ENCODE measurements at regions not wholly inside any gene's neighbourhood (a gene's known extent, or its start where the extent isn't known, plus 50 kb on each side); places are given as distances from the start of the nearest gene placed in this dataset.

- Histone ChIP-seq H3K27ac (ENCODE audit: low read length) (no peak overlapping the region), H3K4me1 (ENCODE audit: low read length) (no peaks in the 10 kb centered on the region), H3K9ac (ENCODE audit: low read length) (no peak overlapping the region), H3K79me2 (ENCODE audit: low read length) (no peaks in the 10 kb centered on the region), H3K36me3 (replicated peaks; ENCODE audit: low read depth, low read length) (no peaks in the 10 kb centered on the region), H3K27me3 (ENCODE audit: low read depth, low read length) (no peaks in the 10 kb centered on the region), H3K4me3 (ENCODE audit: low read length) (no peak overlapping the region), H3K4me2 (ENCODE audit: low read length) (no peak overlapping the region), H3K9me3 (ENCODE audit: insufficient read depth, low read length) (no peaks in the 10 kb centered on the region), H2AFZ (ENCODE audit: low read depth, low read length) (no peak overlapping the region), H4K20me1 (ENCODE audit: insufficient read depth, low read length) (no peaks in the 10 kb centered on the region)
- TF ChIP-seq EZH2phosphoT487 (IDR thresholded peaks at IDR 0.05; ENCODE audit: low read depth): no peak
- TF ChIP-seq, protein P1, sequence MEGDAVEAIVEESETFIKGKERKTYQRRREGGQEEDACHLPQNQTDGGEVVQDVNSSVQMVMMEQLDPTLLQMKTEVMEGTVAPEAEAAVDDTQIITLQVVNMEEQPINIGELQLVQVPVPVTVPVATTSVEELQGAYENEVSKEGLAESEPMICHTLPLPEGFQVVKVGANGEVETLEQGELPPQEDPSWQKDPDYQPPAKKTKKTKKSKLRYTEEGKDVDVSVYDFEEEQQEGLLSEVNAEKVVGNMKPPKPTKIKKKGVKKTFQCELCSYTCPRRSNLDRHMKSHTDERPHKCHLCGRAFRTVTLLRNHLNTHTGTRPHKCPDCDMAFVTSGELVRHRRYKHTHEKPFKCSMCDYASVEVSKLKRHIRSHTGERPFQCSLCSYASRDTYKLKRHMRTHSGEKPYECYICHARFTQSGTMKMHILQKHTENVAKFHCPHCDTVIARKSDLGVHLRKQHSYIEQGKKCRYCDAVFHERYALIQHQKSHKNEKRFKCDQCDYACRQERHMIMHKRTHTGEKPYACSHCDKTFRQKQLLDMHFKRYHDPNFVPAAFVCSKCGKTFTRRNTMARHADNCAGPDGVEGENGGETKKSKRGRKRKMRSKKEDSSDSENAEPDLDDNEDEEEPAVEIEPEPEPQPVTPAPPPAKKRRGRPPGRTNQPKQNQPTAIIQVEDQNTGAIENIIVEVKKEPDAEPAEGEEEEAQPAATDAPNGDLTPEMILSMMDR (IDR thresholded peaks at IDR 0.05; ENCODE audit: low read depth, low read length): no peak
Observed at GRCh38 chr2:238695538-238695937, 152.3 kb upstream of the TWIST2 start.

- H3K27ac ChIP-seq (ENCODE audit: low read length): no peak overlapping the region
- no peaks in the 10 kb centered on the region for H3K79me2 ChIP-seq (ENCODE audit: low read length)
- H3K4me2 ChIP-seq (ENCODE audit: low read length): no peak overlapping the region
- no peaks in the 10 kb centered on the region for H3K9me3 ChIP-seq (ENCODE audit: insufficient read depth, low read length)
- H4K20me1 ChIP-seq (ENCODE audit: insufficient read depth, low read length): no peaks in the 10 kb centered on the region
- no peak overlapping the region for H3K9ac ChIP-seq (ENCODE audit: low read length)
- TF ChIP-seq, protein P1 (IDR thresholded peaks at IDR 0.05; ENCODE audit: low read depth, low read length): no peak
- no peak for TF ChIP-seq EZH2phosphoT487 (IDR thresholded peaks at IDR 0.05; ENCODE audit: low read depth)
- no peaks in the 10 kb centered on the region for H3K36me3 ChIP-seq (replicated peaks; ENCODE audit: low read depth, low read length)
- H3K4me3 ChIP-seq (ENCODE audit: low read length): no peak overlapping the region
- no peak overlapping the region for H2AFZ ChIP-seq (ENCODE audit: low read depth, low read length)
- no peaks in the 10 kb centered on the region for H3K4me1 ChIP-seq (ENCODE audit: low read length)
- no peaks in the 10 kb centered on the region for H3K27me3 ChIP-seq (ENCODE audit: low read depth, low read length)
Observed at GRCh38 chr2:238696331-238696730, 151.6 kb upstream of the TWIST2 start.

GRCh38 chr2:238696786-238697185 is 151.1 kb upstream of the TWIST2 start:
- Histone ChIP-seq H3K27me3 (ENCODE audit: low read depth, low read length) (no peaks in the 10 kb centered on the region), H3K36me3 (replicated peaks; ENCODE audit: low read depth, low read length) (no peaks in the 10 kb centered on the region), H3K79me2 (ENCODE audit: low read length) (no peaks in the 10 kb centered on the region), H3K4me2 (ENCODE audit: low read length) (no peak overlapping the region), H3K4me1 (ENCODE audit: low read length) (no peaks in the 10 kb centered on the region), H3K9me3 (ENCODE audit: insufficient read depth, low read length) (no peaks in the 10 kb centered on the region), H2AFZ (ENCODE audit: low read depth, low read length) (no peak overlapping the region), H4K20me1 (ENCODE audit: insufficient read depth, low read length) (no peaks in the 10 kb centered on the region), H3K27ac (ENCODE audit: low read length) (no peak overlapping the region), H3K4me3 (ENCODE audit: low read length) (no peak overlapping the region), H3K9ac (ENCODE audit: low read length) (no peak overlapping the region)
- no peak for TF ChIP-seq EZH2phosphoT487 (IDR thresholded peaks at IDR 0.05; ENCODE audit: low read depth)
- TF ChIP-seq, protein P1 (IDR thresholded peaks at IDR 0.05; ENCODE audit: low read depth, low read length): no peak

DNA sequence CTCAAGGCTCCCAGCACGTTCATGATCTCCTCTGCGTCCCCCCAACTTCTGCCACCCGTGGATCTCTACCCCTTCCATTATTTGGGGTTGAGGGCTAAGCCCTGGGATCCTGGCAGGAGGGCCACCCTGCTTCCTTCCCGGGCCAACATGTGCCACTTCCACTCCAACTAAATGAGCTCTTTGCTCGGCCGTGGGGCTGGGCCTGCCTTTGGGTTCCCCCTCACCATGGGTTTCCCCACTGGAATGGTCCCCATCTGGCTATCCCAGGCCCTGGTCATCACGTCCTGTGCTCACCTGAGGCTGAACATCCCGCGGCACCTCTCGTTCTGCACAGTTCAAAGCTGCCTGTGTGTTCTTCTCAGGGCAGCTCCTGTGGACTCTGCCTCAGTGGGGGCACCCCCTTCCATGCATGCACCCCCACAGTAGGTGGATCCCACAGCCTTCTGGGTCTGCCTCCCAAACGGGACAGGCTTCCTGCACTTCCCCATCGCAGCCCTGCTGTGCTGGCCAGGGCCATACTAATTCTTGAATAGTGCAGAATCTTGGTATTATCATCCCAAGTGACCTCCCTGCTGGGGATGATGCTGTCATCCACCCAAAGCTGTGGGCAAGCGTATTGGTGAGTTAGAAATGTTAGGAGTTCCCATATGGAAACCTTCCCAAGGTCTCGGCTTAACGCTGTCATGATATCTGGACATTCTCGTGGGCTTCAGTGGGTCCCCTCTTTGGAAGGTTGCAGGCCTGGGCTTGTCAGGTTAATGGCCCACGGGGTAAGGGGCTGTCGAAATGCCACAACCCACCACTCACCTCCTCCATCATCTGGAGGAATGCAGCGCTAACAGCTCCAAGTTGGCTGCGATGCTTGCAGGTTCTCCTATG is 150.5 kb upstream of the TWIST2 start:
- TF ChIP-seq, protein P1 (IDR thresholded peaks at IDR 0.05; ENCODE audit: low read depth, low read length): no peak
- TF ChIP-seq EZH2phosphoT487 (IDR thresholded peaks at IDR 0.05; ENCODE audit: low read depth): no peak
- Histone ChIP-seq H3K4me2 (ENCODE audit: low read length) (no peak overlapping the region), H4K20me1 (ENCODE audit: insufficient read depth, low read length) (no peaks in the 10 kb centered on the region), H2AFZ (ENCODE audit: low read depth, low read length) (no peak overlapping the region), H3K27me3 (ENCODE audit: low read depth, low read length) (no peaks in the 10 kb centered on the region), H3K4me3 (ENCODE audit: low read length) (no peak overlapping the region), H3K9me3 (ENCODE audit: insufficient read depth, low read length) (no peaks in the 10 kb centered on the region), H3K9ac (ENCODE audit: low read length) (no peak overlapping the region), H3K4me1 (ENCODE audit: low read length) (no peaks in the 10 kb centered on the region), H3K36me3 (replicated peaks; ENCODE audit: low read depth, low read length) (no peaks in the 10 kb centered on the region), H3K27ac (ENCODE audit: low read length) (no peak overlapping the region), H3K79me2 (ENCODE audit: low read length) (no peaks in the 10 kb centered on the region)
